ENCODE measurements at regions not wholly inside any gene's neighbourhood (a gene's known extent, or its start where the extent isn't known, plus 50 kb on each side); places are given as distances from the start of the nearest gene placed in this dataset.
"Not testable (repeated sequence)": the region's sequence is repeated elsewhere in the genome, so short reads cannot be mapped to it uniquely, and the experiment has no call there.

GRCh38 chr10:4397337-4397736 lies 428.7 kb upstream of the AKR1E2 start:
- POLR2A ChIA-PET = no interaction called here
- Mint-ChIP-seq H3K4me1 (no peaks in the 10 kb centered on the region), H3K27me3 (peaks cover 13% of the 10 kb centered on the region), H3K9me3 (no peaks in the 10 kb centered on the region), H3K27ac (no peak overlapping the region), H3K36me3 (no peaks in the 10 kb centered on the region), H3K4me3 (no peak overlapping the region)
- ATAC-seq (ENCODE audit: low read depth) (no peak), DNase-seq (no peak)

- no peak overlapping the region for H3K27ac Mint-ChIP-seq
- H3K36me3 Mint-ChIP-seq = no peaks in the 10 kb centered on the region
- POLR2A ChIA-PET = no interaction called here
- H3K4me3 Mint-ChIP-seq = no peak overlapping the region
- H3K4me1 Mint-ChIP-seq = no peaks in the 10 kb centered on the region
- DNase-seq (no peak), ATAC-seq (ENCODE audit: low read depth) (no peak)
- H3K9me3 Mint-ChIP-seq = no peaks in the 10 kb centered on the region
- peaks cover 13% of the 10 kb centered on the region for H3K27me3 Mint-ChIP-seq
These were observed 429.4 kb upstream of the AKR1E2 start for GRCh38 chr10:4396401-4397283.

- no peaks in the 10 kb centered on the region for H3K36me3 Mint-ChIP-seq
- H3K27ac Mint-ChIP-seq = no peak overlapping the region
- H3K27me3 Mint-ChIP-seq = peaks cover 13% of the 10 kb centered on the region
- POLR2A ChIA-PET = no interaction called here
- no peak for ATAC-seq (ENCODE audit: low read depth)
- H3K9me3 Mint-ChIP-seq = no peaks in the 10 kb centered on the region
- H3K4me3 Mint-ChIP-seq = no peak overlapping the region
- no peaks in the 10 kb centered on the region for H3K4me1 Mint-ChIP-seq
- no peak for DNase-seq
These were observed 430.3 kb upstream of the AKR1E2 start for GRCh38 chr10:4395731-4396130.

GRCh38 chr10:4394455-4394854 lies 431.6 kb upstream of the AKR1E2 start:
- peaks cover 13% of the 10 kb centered on the region for H3K27me3 Mint-ChIP-seq
- H3K9me3 Mint-ChIP-seq; H3K36me3 Mint-ChIP-seq; H3K4me3 Mint-ChIP-seq; DNase-seq; POLR2A ChIA-PET; H3K4me1 Mint-ChIP-seq; ATAC-seq (ENCODE audit: low read depth); H3K27ac Mint-ChIP-seq: not testable (repeated sequence)

- no peaks in the 10 kb centered on the region for H3K9me3 Mint-ChIP-seq
- DNase-seq (no peak), ATAC-seq (ENCODE audit: low read depth) (no peak)
- H3K36me3 Mint-ChIP-seq = no peaks in the 10 kb centered on the region
- POLR2A ChIA-PET = no interaction called here
- H3K4me3 Mint-ChIP-seq = no peak overlapping the region
- H3K27me3 Mint-ChIP-seq = peaks cover 18% of the 10 kb centered on the region
- H3K27ac Mint-ChIP-seq = no peak overlapping the region
- no peaks in the 10 kb centered on the region for H3K4me1 Mint-ChIP-seq
These were observed 434.3 kb upstream of the AKR1E2 start for GRCh38 chr10:4391683-4392082.

- POLR2A ChIA-PET = no interaction called here
- Mint-ChIP-seq H3K4me1 (no peaks in the 10 kb centered on the region), H3K27me3 (peaks cover 14% of the 10 kb centered on the region), H3K9me3 (no peaks in the 10 kb centered on the region), H3K36me3 (no peaks in the 10 kb centered on the region), H3K4me3 (no peak overlapping the region), H3K27ac (no peak overlapping the region)
- no peak for ATAC-seq (ENCODE audit: low read depth)
- no peak for DNase-seq
These were observed 435.8 kb upstream of the AKR1E2 start for GRCh38 chr10:4390219-4390618.

- ATAC-seq (ENCODE audit: low read depth) = no peak
- Mint-ChIP-seq H3K4me1 (no peaks in the 10 kb centered on the region), H3K27me3 (peaks cover 21% of the 10 kb centered on the region), H3K9me3 (no peaks in the 10 kb centered on the region), H3K36me3 (no peaks in the 10 kb centered on the region), H3K27ac (no peak overlapping the region), H3K4me3 (no peak overlapping the region)
- DNase-seq = no peak
- POLR2A ChIA-PET = no interaction called here
These were observed 440.7 kb upstream of the AKR1E2 start for GRCh38 chr10:4385231-4385870.

- POLR2A ChIA-PET = no interaction called here
- H3K27ac Mint-ChIP-seq = no peak overlapping the region
These were observed 441.8 kb upstream of the AKR1E2 start for GRCh38 chr10:4384245-4384644.

GRCh38 chr10:4383651-4384098 lies 442.3 kb upstream of the AKR1E2 start:
- Mint-ChIP-seq H3K4me1 (no peaks in the 10 kb centered on the region), H3K4me3 (no peak overlapping the region), H3K36me3 (no peaks in the 10 kb centered on the region), H3K27ac (no peak overlapping the region), H3K27me3 (peaks cover 18% of the 10 kb centered on the region), H3K9me3 (no peaks in the 10 kb centered on the region)
- ATAC-seq (ENCODE audit: low read depth) = no peak
- POLR2A ChIA-PET = no interaction called here
- DNase-seq = no peak

More at GRCh38 chr10:4384245-4384644, 441.8 kb upstream of the AKR1E2 start:
- DNase-seq (no peak), ATAC-seq (ENCODE audit: low read depth) (no peak)
- Mint-ChIP-seq H3K36me3 (no peaks in the 10 kb centered on the region), H3K9me3 (no peaks in the 10 kb centered on the region), H3K27me3 (peaks cover 20% of the 10 kb centered on the region), H3K4me3 (no peak overlapping the region), H3K4me1 (no peaks in the 10 kb centered on the region)

- H3K4me1 Mint-ChIP-seq = no peaks in the 10 kb centered on the region
- POLR2A ChIA-PET = no interaction called here
- no peaks in the 10 kb centered on the region for H3K9me3 Mint-ChIP-seq
- DNase-seq = no peak
- no peak overlapping the region for H3K27ac Mint-ChIP-seq
- H3K36me3 Mint-ChIP-seq = no peaks in the 10 kb centered on the region
- H3K27me3 Mint-ChIP-seq = peaks cover 20% of the 10 kb centered on the region
- no peak overlapping the region for H3K4me3 Mint-ChIP-seq
- ATAC-seq (ENCODE audit: low read depth) = no peak
These were observed 443.2 kb upstream of the AKR1E2 start for GRCh38 chr10:4382811-4383210.

GRCh38 chr10:4373612-4374011 lies 452.4 kb upstream of the AKR1E2 start:
- DNase-seq = no peak

GRCh38 chr10:4373098-4373497 lies 452.9 kb upstream of the AKR1E2 start:
- no peak for ATAC-seq (ENCODE audit: low read depth)
- no peaks in the 10 kb centered on the region for H3K36me3 Mint-ChIP-seq

More at GRCh38 chr10:4373612-4374011, 452.4 kb upstream of the AKR1E2 start:
- POLR2A ChIA-PET = no interaction called here
- H3K27ac Mint-ChIP-seq = no peak overlapping the region
- H3K36me3 Mint-ChIP-seq = no peaks in the 10 kb centered on the region
- peaks cover 65% of the 10 kb centered on the region for H3K27me3 Mint-ChIP-seq
- no peak for ATAC-seq (ENCODE audit: low read depth)
- no peaks in the 10 kb centered on the region for H3K9me3 Mint-ChIP-seq
- H3K4me3 Mint-ChIP-seq = no peak overlapping the region
- H3K4me1 Mint-ChIP-seq = no peaks in the 10 kb centered on the region

GRCh38 chr10:4372601-4373000 lies 453.4 kb upstream of the AKR1E2 start:
- Mint-ChIP-seq H3K4me3 (no peak overlapping the region), H3K4me1 (no peaks in the 10 kb centered on the region), H3K27me3 (peaks cover 66% of the 10 kb centered on the region), H3K27ac (no peak overlapping the region), H3K36me3 (no peaks in the 10 kb centered on the region), H3K9me3 (no peaks in the 10 kb centered on the region)
- ATAC-seq (ENCODE audit: low read depth) (no peak), DNase-seq (no peak)
- POLR2A ChIA-PET = no interaction called here

More at GRCh38 chr10:4373098-4373497, 452.9 kb upstream of the AKR1E2 start:
- Mint-ChIP-seq H3K27ac (no peak overlapping the region), H3K4me1 (no peaks in the 10 kb centered on the region), H3K4me3 (no peak overlapping the region), H3K9me3 (no peaks in the 10 kb centered on the region), H3K27me3 (peaks cover 65% of the 10 kb centered on the region)
- DNase-seq = no peak
- POLR2A ChIA-PET = no interaction called here

GRCh38 chr10:4371691-4372295 lies 454.2 kb upstream of the AKR1E2 start:
- ATAC-seq (ENCODE audit: low read depth) = no peak
- no peak overlapping the region for H3K27ac Mint-ChIP-seq
- peaks cover 67% of the 10 kb centered on the region for H3K27me3 Mint-ChIP-seq

More at GRCh38 chr10:4371691-4372295, 454.2 kb upstream of the AKR1E2 start:
- H3K4me3 Mint-ChIP-seq = no peak overlapping the region
- H3K36me3 Mint-ChIP-seq = no peaks in the 10 kb centered on the region
- DNase-seq = no peak
- H3K4me1 Mint-ChIP-seq = no peaks in the 10 kb centered on the region
- no peaks in the 10 kb centered on the region for H3K9me3 Mint-ChIP-seq
- POLR2A ChIA-PET = no interaction called here
